MM.1S (cell line): ENCODE measurements at regions not wholly inside any gene's neighbourhood (a gene's known extent, or its start where the extent isn't known, plus 50 kb on each side); places are given as distances from the start of the nearest gene placed in this dataset.
"Not testable (repeated sequence)": the region's sequence is repeated elsewhere in the genome, so short reads cannot be mapped to it uniquely, and the experiment has no call there.

Source experiments
- CTCF ChIP-seq: fragments of 300-600 bp; sonication (generic); IDR thresholded peaks from 2 replicates; pipeline ENCODE4 v1.5.1; 2016; ENCODE audit warnings: antibody characterized with exemption, low read length, mixed read lengths
- EZH2 ChIP-seq: fragments of 300-600 bp; sonication (generic); optimal IDR thresholded peaks from 2 replicates; pipeline ENCODE3; 2017; ENCODE audit warnings: low read depth, mild to moderate bottlenecking, antibody characterized with exemption, low read length, mixed read lengths
- EZH2phosphoT487 ChIP-seq: fragments of 300-600 bp; sonication (generic); IDR thresholded peaks from 2 replicates; pipeline ENCODE4 v1.6.1; 2018; ENCODE audit warnings: antibody characterized with exemption, low read length

- TF ChIP-seq CTCF, EZH2, EZH2phosphoT487: not testable (repeated sequence)
Observed at GRCh38 chr12:115786490-115786889, 491.0 kb downstream of the MED13L start.
